Mucosa of descending colon (tissue), 3 donors: ENCODE measurements at regions not wholly inside any gene's neighbourhood (a gene's known extent, or its start where the extent isn't known, plus 50 kb on each side); places are given as distances from the start of the nearest gene placed in this dataset.

Experiments used
- ATAC-seq: fragments of 200-7000 bp; cut with Tn5 transposase; one replicate; pipeline ENCODE4 v1.9.1; 2020; ENCODE audit warnings: mild to moderate bottlenecking, moderate library complexity
- DNase-seq, 3 donors: peaks; one replicate each; pipeline ENCODE4 v3.0.0-alpha.2; 2020
- H3K36me3 ChIP-seq: fragments of 200-600 bp; one replicate; pipeline ENCODE4 v1.8.0; 2021; ENCODE audit warnings: low read depth, mild to moderate bottlenecking
- H3K4me1 ChIP-seq: fragments of 200-600 bp; one replicate; pipeline ENCODE4 v1.8.0; 2021; ENCODE audit warnings: low read depth, mild to moderate bottlenecking
- H3K4me3 ChIP-seq: fragments of 200-600 bp; one replicate; pipeline ENCODE4 v1.8.0; 2021; ENCODE audit warnings: mild to moderate bottlenecking
- H3K9me3 ChIP-seq: fragments of 200-600 bp; one replicate; pipeline ENCODE4 v1.8.0; 2021; ENCODE audit warnings: mild to moderate bottlenecking
- intact Hi-C, 2 donors: fragments of 100-400 bp; cut with DNase I in 1 of 2; cut with micrococcal nuclease in 1 of 2; formaldehyde crosslinking; loops; one replicate each; pipeline versions ENCODE4 v1.11.0 to v1.11.1; 2022; cut with DNase I, micrococcal nuclease
- TF ChIP-seq, protein P1 (sequence below): fragments of 200-600 bp; IDR thresholded peaks from one replicate; pipeline ENCODE4 v1.8.0; 2022; ENCODE audit warnings: antibody characterized with exemption, mild to moderate bottlenecking
- donor health status: DM: no; HTN: no; CAD: no; lungs with moderate emphysema.
- donor health status: DM: no; HTN: no; CAD: no.
- donor health status: DM: no; HTN: yes; CAD: no.

DNA sequence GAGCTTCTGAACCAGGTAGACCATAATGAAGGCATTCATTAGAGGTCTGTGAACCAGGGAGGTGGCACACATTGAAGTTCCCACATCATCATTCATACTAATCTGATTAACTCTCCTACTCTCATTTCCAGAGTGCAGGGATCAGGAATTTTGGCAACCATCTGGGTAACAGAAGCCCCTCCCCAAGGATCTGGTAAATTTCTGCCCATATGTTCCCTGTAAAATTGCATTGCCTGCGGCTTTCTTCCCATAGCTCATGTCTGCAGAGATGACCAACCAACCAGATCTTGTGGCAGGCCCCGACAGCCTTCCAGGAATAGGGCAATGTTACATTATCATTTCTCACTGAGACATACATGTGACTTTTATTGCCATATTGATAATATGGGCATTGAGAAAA lies 111.4 kb upstream of the CHL1 start:
- no peaks in the 10 kb centered on the region for H3K9me3 ChIP-seq

DNA sequence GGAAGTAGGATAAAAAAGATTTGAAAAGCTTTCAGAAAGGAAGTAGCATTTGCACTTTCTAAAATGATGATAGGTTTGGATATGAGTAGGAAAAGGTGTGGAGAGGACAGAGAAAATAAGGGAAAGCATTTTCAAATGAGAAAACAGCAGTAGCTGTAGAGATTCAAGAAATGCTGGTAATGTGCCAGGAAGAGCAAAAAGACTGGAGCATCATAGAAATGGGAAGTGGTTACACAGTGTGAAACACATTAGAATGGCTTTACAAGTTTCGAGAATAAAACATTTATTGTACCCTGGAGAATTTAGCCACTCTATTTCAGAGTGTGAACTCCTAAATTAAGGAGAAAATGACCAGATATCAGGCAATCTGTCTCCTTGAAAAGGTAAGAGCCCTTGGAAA lies 108.3 kb upstream of the CHL1 start:
- Histone ChIP-seq H3K9me3 (no peaks in the 10 kb centered on the region), H3K36me3 (no peaks in the 10 kb centered on the region), H3K4me3 (no peak overlapping the region), H3K4me1 (no peaks in the 10 kb centered on the region)
- ATAC-seq, result no peak
- intact Hi-C loops, result no loop called here
- TF ChIP-seq, protein P1, sequence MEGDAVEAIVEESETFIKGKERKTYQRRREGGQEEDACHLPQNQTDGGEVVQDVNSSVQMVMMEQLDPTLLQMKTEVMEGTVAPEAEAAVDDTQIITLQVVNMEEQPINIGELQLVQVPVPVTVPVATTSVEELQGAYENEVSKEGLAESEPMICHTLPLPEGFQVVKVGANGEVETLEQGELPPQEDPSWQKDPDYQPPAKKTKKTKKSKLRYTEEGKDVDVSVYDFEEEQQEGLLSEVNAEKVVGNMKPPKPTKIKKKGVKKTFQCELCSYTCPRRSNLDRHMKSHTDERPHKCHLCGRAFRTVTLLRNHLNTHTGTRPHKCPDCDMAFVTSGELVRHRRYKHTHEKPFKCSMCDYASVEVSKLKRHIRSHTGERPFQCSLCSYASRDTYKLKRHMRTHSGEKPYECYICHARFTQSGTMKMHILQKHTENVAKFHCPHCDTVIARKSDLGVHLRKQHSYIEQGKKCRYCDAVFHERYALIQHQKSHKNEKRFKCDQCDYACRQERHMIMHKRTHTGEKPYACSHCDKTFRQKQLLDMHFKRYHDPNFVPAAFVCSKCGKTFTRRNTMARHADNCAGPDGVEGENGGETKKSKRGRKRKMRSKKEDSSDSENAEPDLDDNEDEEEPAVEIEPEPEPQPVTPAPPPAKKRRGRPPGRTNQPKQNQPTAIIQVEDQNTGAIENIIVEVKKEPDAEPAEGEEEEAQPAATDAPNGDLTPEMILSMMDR, result no peak
- DNase-seq, result no peak

More for the DNA sequence above, 111.4 kb upstream of the CHL1 start:
- TF ChIP-seq, protein P1, result no peak
- DNase-seq (no peak), ATAC-seq (no peak)
- Histone ChIP-seq H3K4me3 (no peak overlapping the region), H3K36me3 (no peaks in the 10 kb centered on the region), H3K4me1 (no peaks in the 10 kb centered on the region)
- intact Hi-C loops, result no loop called here

DNA sequence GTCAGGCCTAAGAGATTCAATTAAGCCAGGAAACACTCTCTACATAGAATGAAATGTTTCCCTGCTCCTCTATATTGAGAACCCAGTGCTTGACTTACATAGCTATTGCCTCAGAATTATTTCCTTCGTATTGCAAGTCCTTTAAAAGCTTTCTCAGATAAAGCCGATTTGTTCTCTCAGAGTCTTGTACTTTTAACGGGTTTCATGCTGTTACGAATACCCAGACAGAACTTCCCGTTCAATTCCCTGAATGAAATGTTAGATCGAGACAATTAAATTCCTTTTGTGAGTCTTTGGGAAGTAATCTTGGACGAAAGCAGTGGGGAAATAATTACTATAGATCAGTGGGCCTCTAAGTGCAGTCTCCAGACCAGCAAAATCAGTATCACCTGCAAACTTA lies 102.8 kb upstream of the CHL1 start:
- TF ChIP-seq, protein P1, result no peak
- intact Hi-C loops, result no loop called here
- no peaks in the 10 kb centered on the region for H3K4me1 ChIP-seq
- DNase-seq (no peak), ATAC-seq (no peak)
- H3K36me3 ChIP-seq, result no peaks in the 10 kb centered on the region
- no peak overlapping the region for H3K4me3 ChIP-seq
- H3K9me3 ChIP-seq, result no peaks in the 10 kb centered on the region

DNA sequence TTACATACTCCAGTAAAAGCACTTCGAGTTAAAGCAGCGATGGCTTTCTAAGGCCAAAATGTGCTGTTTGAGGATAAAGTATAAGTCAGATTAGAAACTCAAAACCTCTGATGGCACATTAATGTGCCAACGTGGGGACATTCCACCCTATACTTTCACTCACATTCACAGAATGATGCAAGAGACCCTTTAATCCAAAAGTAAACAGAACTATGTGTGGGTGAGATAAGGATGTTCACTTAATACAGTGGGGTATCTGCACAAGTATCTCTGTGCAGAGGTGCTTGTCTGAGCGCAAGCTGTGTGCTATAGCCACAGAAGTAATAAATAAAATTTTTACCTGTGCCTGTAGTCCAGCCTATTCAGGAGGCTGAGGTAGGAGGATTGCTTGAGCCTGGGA lies 100.3 kb upstream of the CHL1 start:
- Histone ChIP-seq H3K36me3 (no peaks in the 10 kb centered on the region), H3K4me1 (no peaks in the 10 kb centered on the region), H3K9me3 (no peaks in the 10 kb centered on the region), H3K4me3 (no peak overlapping the region)
- ATAC-seq (no peak), DNase-seq (no peak)
- intact Hi-C loops, result no loop called here
- TF ChIP-seq, protein P1, result no peak

GRCh38 chr3:97417-98258 lies 98.9 kb upstream of the CHL1 start:
- Histone ChIP-seq H3K4me3 (no peak overlapping the region), H3K4me1 (no peaks in the 10 kb centered on the region), H3K36me3 (no peaks in the 10 kb centered on the region), H3K9me3 (no peaks in the 10 kb centered on the region)
- ATAC-seq (no peak), DNase-seq (no peak)
- intact Hi-C loops, result no loop called here
- TF ChIP-seq, protein P1, result no peak
